ENCODE measurements at regions not wholly inside any gene's neighbourhood (a gene's known extent, or its start where the extent isn't known, plus 50 kb on each side); places are given as distances from the start of the nearest gene placed in this dataset.

DNA sequence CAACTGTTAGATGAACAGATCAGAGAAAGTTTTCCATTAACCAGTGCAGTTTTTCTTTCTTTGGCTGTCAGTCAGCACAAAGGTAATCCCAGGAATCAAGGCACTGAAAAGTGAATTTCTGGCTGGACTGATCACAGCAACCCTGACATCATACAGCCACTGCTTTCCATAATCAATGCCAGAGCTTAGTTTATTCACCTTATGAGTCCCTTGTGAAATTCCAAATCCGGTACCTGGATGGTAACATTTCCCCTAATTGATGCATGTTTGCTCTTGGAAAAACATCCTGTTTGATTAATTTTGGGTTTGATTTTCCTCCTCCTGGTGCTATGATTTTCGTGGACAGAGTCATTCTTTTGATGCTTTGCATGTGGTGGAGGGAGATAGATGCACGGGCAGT, 319.8 kb downstream of the INSC start:
- no peak for ATAC-seq
- Histone ChIP-seq H3K27ac (ENCODE audit: low read depth) (no peak overlapping the region), H3K4me2 (no peak overlapping the region), H4K20me1 (replicated peaks; ENCODE audit: insufficient read depth) (no peaks in the 10 kb centered on the region), H2AFZ (no peak overlapping the region), H3K4me3 (no peak overlapping the region), H3K36me3 (ENCODE audit: insufficient read depth) (no peaks in the 10 kb centered on the region), H3K79me2 (replicated peaks; ENCODE audit: insufficient read depth) (no peaks in the 10 kb centered on the region), H3K27me3 (ENCODE audit: insufficient read depth) (no peaks in the 10 kb centered on the region), H3K9me2 (ENCODE audit: insufficient read depth) (0 out of 2 replicates have a peak, but pooled peaks cover under 1% of the 10 kb centered on the region), H3K4me1 (ENCODE audit: insufficient read depth) (no peaks in the 10 kb centered on the region), H3F3A (replicated peaks; ENCODE audit: low read depth) (no peaks in the 10 kb centered on the region)
- Mint-ChIP-seq H3K27ac (no peak overlapping the region), H3K9me3 (no peaks in the 10 kb centered on the region), H3K36me3 (ENCODE audit: low read depth) (no peaks in the 10 kb centered on the region), H3K4me3 (no peak overlapping the region), H3K4me1 (no peaks in the 10 kb centered on the region), H3K27me3 (ENCODE audit: insufficient read depth, low read depth, poor library complexity) (no peaks in the 10 kb centered on the region)
- TF ChIP-seq ZNF331 (CRISPR knock-in tag; IDR thresholded peaks at IDR 0.05; ENCODE audit: low read depth) (no peak), NANOG (IDR thresholded peaks at IDR 0.05; ENCODE audit: borderline replicate concordance) (no peak), CREB1 (CRISPR knock-in tag; IDR thresholded peaks at IDR 0.05; ENCODE audit: low read depth) (no peak)
- TF ChIP-seq, protein P1, sequence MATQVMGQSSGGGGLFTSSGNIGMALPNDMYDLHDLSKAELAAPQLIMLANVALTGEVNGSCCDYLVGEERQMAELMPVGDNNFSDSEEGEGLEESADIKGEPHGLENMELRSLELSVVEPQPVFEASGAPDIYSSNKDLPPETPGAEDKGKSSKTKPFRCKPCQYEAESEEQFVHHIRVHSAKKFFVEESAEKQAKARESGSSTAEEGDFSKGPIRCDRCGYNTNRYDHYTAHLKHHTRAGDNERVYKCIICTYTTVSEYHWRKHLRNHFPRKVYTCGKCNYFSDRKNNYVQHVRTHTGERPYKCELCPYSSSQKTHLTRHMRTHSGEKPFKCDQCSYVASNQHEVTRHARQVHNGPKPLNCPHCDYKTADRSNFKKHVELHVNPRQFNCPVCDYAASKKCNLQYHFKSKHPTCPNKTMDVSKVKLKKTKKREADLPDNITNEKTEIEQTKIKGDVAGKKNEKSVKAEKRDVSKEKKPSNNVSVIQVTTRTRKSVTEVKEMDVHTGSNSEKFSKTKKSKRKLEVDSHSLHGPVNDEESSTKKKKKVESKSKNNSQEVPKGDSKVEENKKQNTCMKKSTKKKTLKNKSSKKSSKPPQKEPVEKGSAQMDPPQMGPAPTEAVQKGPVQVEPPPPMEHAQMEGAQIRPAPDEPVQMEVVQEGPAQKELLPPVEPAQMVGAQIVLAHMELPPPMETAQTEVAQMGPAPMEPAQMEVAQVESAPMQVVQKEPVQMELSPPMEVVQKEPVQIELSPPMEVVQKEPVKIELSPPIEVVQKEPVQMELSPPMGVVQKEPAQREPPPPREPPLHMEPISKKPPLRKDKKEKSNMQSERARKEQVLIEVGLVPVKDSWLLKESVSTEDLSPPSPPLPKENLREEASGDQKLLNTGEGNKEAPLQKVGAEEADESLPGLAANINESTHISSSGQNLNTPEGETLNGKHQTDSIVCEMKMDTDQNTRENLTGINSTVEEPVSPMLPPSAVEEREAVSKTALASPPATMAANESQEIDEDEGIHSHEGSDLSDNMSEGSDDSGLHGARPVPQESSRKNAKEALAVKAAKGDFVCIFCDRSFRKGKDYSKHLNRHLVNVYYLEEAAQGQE (IDR thresholded peaks at IDR 0.05; ENCODE audit: unreplicated experiment) = no peak
- no peak for DNase-seq (ENCODE audit: low spot score)

DNA sequence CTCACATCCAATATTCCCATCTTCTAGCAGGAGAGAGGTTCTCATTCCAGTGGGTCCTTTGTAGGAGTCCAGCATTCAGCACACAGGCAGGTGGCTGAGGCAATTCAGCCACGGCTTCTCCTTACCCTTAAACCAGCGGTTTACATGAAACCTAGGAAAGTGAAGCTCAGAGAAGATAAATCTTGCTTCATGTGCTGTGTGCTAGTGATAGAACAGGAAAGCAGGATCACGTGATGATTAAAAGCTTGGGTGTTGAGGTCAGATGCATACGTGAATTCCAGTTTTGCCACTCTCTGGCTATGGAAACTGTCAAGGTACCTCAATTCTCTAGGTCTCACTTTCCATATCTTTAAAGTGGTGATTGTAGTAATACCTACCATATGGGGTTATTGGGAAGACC, 331.6 kb downstream of the INSC start:
- H3K27me3 ChIP-seq (ENCODE audit: insufficient read depth) = no peaks in the 10 kb centered on the region
- H4K20me1 ChIP-seq (replicated peaks; ENCODE audit: insufficient read depth) = no peaks in the 10 kb centered on the region
- no peak overlapping the region for H3K4me2 ChIP-seq
- no peak overlapping the region for H3K4me3 ChIP-seq
- no peaks in the 10 kb centered on the region for H3K9me3 Mint-ChIP-seq
- H3K4me1 Mint-ChIP-seq = peaks cover 8% of the 10 kb centered on the region; the same call in 2 of the 3 replicates
- H3K36me3 Mint-ChIP-seq (ENCODE audit: low read depth) = no peaks in the 10 kb centered on the region
- no peaks in the 10 kb centered on the region for H3K36me3 ChIP-seq (ENCODE audit: insufficient read depth)
- H3K4me1 ChIP-seq (ENCODE audit: insufficient read depth) = no peaks in the 10 kb centered on the region
- ATAC-seq = no peak
- no peaks in the 10 kb centered on the region; the same call in 1 of the 2 replicates for H3K9me2 ChIP-seq (ENCODE audit: insufficient read depth)
- H3K27me3 Mint-ChIP-seq (ENCODE audit: insufficient read depth, low read depth, poor library complexity) = no peaks in the 10 kb centered on the region
- no peak for DNase-seq (ENCODE audit: low spot score)
- no peak overlapping the region for H2AFZ ChIP-seq
- no peak overlapping the region for H3K27ac ChIP-seq (ENCODE audit: low read depth)
- no peaks in the 10 kb centered on the region for H3F3A ChIP-seq (replicated peaks; ENCODE audit: low read depth)
- H3K79me2 ChIP-seq (replicated peaks; ENCODE audit: insufficient read depth) = no peaks in the 10 kb centered on the region
- H3K27ac Mint-ChIP-seq = no peak overlapping the region
- H3K4me3 Mint-ChIP-seq = no peak overlapping the region
- no peak for TF ChIP-seq POLR2AphosphoS5 (IDR thresholded peaks at IDR 0.05; ENCODE audit: low read depth)
- no peak for TF ChIP-seq CREB1 (CRISPR knock-in tag; IDR thresholded peaks at IDR 0.05; ENCODE audit: low read depth)
- TF ChIP-seq ZNF114 (CRISPR knock-in tag; IDR thresholded peaks at IDR 0.05) = no peak
- TF ChIP-seq ZNF331 (CRISPR knock-in tag; IDR thresholded peaks at IDR 0.05; ENCODE audit: low read depth) = no peak
- TF ChIP-seq, protein P2, sequence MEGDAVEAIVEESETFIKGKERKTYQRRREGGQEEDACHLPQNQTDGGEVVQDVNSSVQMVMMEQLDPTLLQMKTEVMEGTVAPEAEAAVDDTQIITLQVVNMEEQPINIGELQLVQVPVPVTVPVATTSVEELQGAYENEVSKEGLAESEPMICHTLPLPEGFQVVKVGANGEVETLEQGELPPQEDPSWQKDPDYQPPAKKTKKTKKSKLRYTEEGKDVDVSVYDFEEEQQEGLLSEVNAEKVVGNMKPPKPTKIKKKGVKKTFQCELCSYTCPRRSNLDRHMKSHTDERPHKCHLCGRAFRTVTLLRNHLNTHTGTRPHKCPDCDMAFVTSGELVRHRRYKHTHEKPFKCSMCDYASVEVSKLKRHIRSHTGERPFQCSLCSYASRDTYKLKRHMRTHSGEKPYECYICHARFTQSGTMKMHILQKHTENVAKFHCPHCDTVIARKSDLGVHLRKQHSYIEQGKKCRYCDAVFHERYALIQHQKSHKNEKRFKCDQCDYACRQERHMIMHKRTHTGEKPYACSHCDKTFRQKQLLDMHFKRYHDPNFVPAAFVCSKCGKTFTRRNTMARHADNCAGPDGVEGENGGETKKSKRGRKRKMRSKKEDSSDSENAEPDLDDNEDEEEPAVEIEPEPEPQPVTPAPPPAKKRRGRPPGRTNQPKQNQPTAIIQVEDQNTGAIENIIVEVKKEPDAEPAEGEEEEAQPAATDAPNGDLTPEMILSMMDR (conservative IDR thresholded peaks at IDR 0.05; ENCODE audit: low read depth in 2 of 2) = no peak
- no peak for TF ChIP-seq STAT1 (IDR thresholded peaks at IDR 0.05; ENCODE audit: unreplicated experiment)
- no peak for TF ChIP-seq JUNB (IDR thresholded peaks at IDR 0.05; ENCODE audit: unreplicated experiment)
- TF ChIP-seq, protein P3, sequence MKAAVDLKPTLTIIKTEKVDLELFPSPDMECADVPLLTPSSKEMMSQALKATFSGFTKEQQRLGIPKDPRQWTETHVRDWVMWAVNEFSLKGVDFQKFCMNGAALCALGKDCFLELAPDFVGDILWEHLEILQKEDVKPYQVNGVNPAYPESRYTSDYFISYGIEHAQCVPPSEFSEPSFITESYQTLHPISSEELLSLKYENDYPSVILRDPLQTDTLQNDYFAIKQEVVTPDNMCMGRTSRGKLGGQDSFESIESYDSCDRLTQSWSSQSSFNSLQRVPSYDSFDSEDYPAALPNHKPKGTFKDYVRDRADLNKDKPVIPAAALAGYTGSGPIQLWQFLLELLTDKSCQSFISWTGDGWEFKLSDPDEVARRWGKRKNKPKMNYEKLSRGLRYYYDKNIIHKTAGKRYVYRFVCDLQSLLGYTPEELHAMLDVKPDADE (IDR thresholded peaks at IDR 0.05) = no peak
- TF ChIP-seq EZH2 (IDR thresholded peaks at IDR 0.05; ENCODE audit: low read depth, unreplicated experiment) = no peak
- TF ChIP-seq NANOG (IDR thresholded peaks at IDR 0.05; ENCODE audit: borderline replicate concordance) = no peak
